HCT116 (cell line): ENCODE measurements at regions not wholly inside any gene's neighbourhood (a gene's known extent, or its start where the extent isn't known, plus 50 kb on each side); places are given as distances from the start of the nearest gene placed in this dataset.

Experiments used
- ATAC-seq: fragments of 200-7000 bp; cut with Tn5 transposase; 2 replicates; pipeline ENCODE4 v1.9.1; 2020; ENCODE audit warnings: mild to moderate bottlenecking, moderate library complexity
- BruUV-seq: library from RNA; stranded (reverse); fragments of 400-500 nt; replicated peaks from 2 replicates; lab custom pipeline; 2021; lab: Mats Ljungman, UMichigan
- CTCF ChIA-PET: fragments of 300-600 bp; sonication (Branson Sonifier 250); formaldehyde crosslinking; loops from one replicate; lab custom pipeline; 2021; ENCODE audit warnings: antibody characterized with exemption; lab: Charles Lee
- POLR2A ChIA-PET: fragments of 300-600, 350-600 bp; sonication (Branson Sonifier 250); formaldehyde crosslinking; loops from one replicate; lab custom pipeline; 2021; ENCODE audit warnings: antibody characterized with exemption; lab: Charles Lee
- RAD21 ChIA-PET, 2 experiments: fragments of 300-600 bp; sonication (Branson Sonifier 250); formaldehyde crosslinking; loops; one replicate each; lab custom pipeline; 2023; ENCODE audit warnings: low total read pairs in 2 of 2; ENCODE audit not compliant: uncharacterized antibody in 2 of 2, unreplicated experiment in 2 of 2, low non-redundant PET in 1 of 2; lab: Charles Lee
- DNase-seq: peaks from one replicate; pipeline ENCODE4 v3.0.0-alpha.2; 2010; ENCODE audit warnings: low read depth, low spot score
- H2AFZ ChIP-seq: fragments of 200-600 bp; shearing (Covaris generic), sonication (generic); 2 replicates; pipeline ENCODE4 v1.6.1; 2017; ENCODE audit warnings: low read depth, mixed run types, mixed read lengths, antibody characterized with exemption, low read length; ENCODE audit not compliant: poor library complexity, severe bottlenecking
- H3K27ac ChIP-seq: 2 replicates; pipeline ENCODE4 v1.5.1; 2012; ENCODE audit warnings: low read depth, low read length
- H3K27me3 ChIP-seq: fragments of 200-600 bp; sonication (generic); 2 replicates; pipeline ENCODE4 v1.6.1; 2016; ENCODE audit warnings: mixed run types, low read length, mixed read lengths; ENCODE audit not compliant: insufficient read depth
- H3K36me3 ChIP-seq, 2 experiments: fragments of 200-500 bp in 1 of 2; fragments of 200-600 bp in 1 of 2; sonication (Bioruptor generic) in 1 of 2; sonication (generic) in 1 of 2; 2 replicates each; pipeline versions ENCODE4 v1.5.1 to v1.6.1; 2014 to 2016; ENCODE audit warnings: low read length in 2 of 2, inconsistent platforms in 1 of 2, mixed read lengths in 1 of 2, mixed run types in 1 of 2; ENCODE audit not compliant: insufficient read depth in 2 of 2, control insufficient read depth in 1 of 2
- H3K4me1 ChIP-seq, 2 experiments: fragments of 200-600 bp in 1 of 2; sonication (generic) in 1 of 2; 2 replicates each; pipeline versions ENCODE4 v1.5.1 to v1.6.1; 2012 to 2017; ENCODE audit warnings: low read length in 2 of 2, inconsistent platforms in 1 of 2, mild to moderate bottlenecking in 1 of 2, mixed read lengths in 1 of 2, mixed run types in 1 of 2, moderate library complexity in 1 of 2; ENCODE audit not compliant: insufficient read depth in 2 of 2, control insufficient read depth in 1 of 2
- H3K4me2 ChIP-seq: fragments of 200-600 bp; sonication (generic); 2 replicates; pipeline ENCODE4 v1.6.1; 2017; ENCODE audit warnings: mixed run types, low read length, mixed read lengths
- H3K4me3 ChIP-seq, 2 experiments: fragments of 200-600 bp in 1 of 2; sonication (generic) in 1 of 2; replicated peaks in 1 of 2; 2 replicates each; pipeline ENCODE4 v1.5.1; 2011 to 2016; ENCODE audit warnings: low read length in 2 of 2, control low read depth in 1 of 2, low read depth in 1 of 2, mild to moderate bottlenecking in 1 of 2, mixed read lengths in 1 of 2, mixed run types in 1 of 2
- H3K79me2 ChIP-seq: fragments of 200-600 bp; sonication (generic); 2 replicates; pipeline ENCODE4 v1.6.1; 2017; ENCODE audit warnings: mild to moderate bottlenecking, mixed run types, low read length, moderate library complexity, mixed read lengths; ENCODE audit not compliant: insufficient read depth
- H3K9ac ChIP-seq: fragments of 200-600 bp; sonication (generic); 2 replicates; pipeline ENCODE4 v1.6.1; 2016; ENCODE audit warnings: low read length, mixed read lengths
- H3K9me2 ChIP-seq: fragments of 200-600 bp; sonication (generic), shearing (Covaris generic); 2 replicates; pipeline ENCODE4 v1.6.1; 2017; ENCODE audit warnings: mixed run types, mild to moderate bottlenecking, moderate library complexity; ENCODE audit not compliant: insufficient read depth
- H3K9me3 ChIP-seq, 2 experiments: fragments of 200-500 bp in 1 of 2; fragments of 200-600 bp in 1 of 2; sonication (Bioruptor generic) in 1 of 2; sonication (generic) in 1 of 2; 2 replicates each; pipeline ENCODE4 v1.6.1; 2014 to 2017; ENCODE audit warnings: low read length in 2 of 2, mixed read lengths in 2 of 2, inconsistent platforms in 1 of 2, low read depth in 1 of 2, mild to moderate bottlenecking in 1 of 2, mixed run types in 1 of 2, moderate library complexity in 1 of 2; ENCODE audit not compliant: control insufficient read depth in 1 of 2, insufficient read depth in 1 of 2
- H4K20me1 ChIP-seq: fragments of 200-600 bp; sonication (generic), shearing (Covaris generic); 2 replicates; pipeline ENCODE4 v1.6.1; 2017; ENCODE audit warnings: mixed run types, mild to moderate bottlenecking, moderate library complexity; ENCODE audit not compliant: insufficient read depth
- ATF3 ChIP-seq: IDR thresholded peaks from 2 replicates; pipeline ENCODE4 v1.6.1; 2012
- CBX3 ChIP-seq: IDR thresholded peaks from 2 replicates; pipeline ENCODE4 v1.6.1; 2012; ENCODE audit warnings: low read depth
- CEBPB ChIP-seq: IDR thresholded peaks from 2 replicates; pipeline ENCODE4 v1.6.1; 2012; ENCODE audit warnings: low read depth
- EGR1 ChIP-seq: IDR thresholded peaks from 2 replicates; pipeline ENCODE4 v1.6.1; 2012; ENCODE audit warnings: low read depth
- ELF1 ChIP-seq: IDR thresholded peaks from 2 replicates; pipeline ENCODE4 v1.6.1; 2012; ENCODE audit warnings: low read depth, borderline replicate concordance
- EZH2 ChIP-seq: fragments of 200-600 bp; sonication (generic); IDR thresholded peaks from 2 replicates; pipeline ENCODE4 v1.6.1; 2017; ENCODE audit warnings: antibody characterized with exemption, mixed run types
- FOSL1 ChIP-seq: IDR thresholded peaks from 2 replicates; pipeline ENCODE4 v1.6.1; 2012; ENCODE audit warnings: low read depth
- JUND ChIP-seq: IDR thresholded peaks from 2 replicates; pipeline ENCODE4 v1.6.1; 2012
- MAX ChIP-seq: IDR thresholded peaks from 2 replicates; pipeline ENCODE4 v1.6.1; 2012
- RAD21 ChIP-seq: IDR thresholded peaks from 2 replicates; pipeline ENCODE4 v1.6.1; 2012; ENCODE audit warnings: low read depth, mild to moderate bottlenecking
- REST ChIP-seq: IDR thresholded peaks from 2 replicates; pipeline ENCODE4 v1.6.1; 2012; ENCODE audit warnings: low read depth
- SIN3A ChIP-seq: IDR thresholded peaks from 2 replicates; pipeline ENCODE4 v1.6.1; 2012; ENCODE audit warnings: low read depth
- SP1 ChIP-seq: IDR thresholded peaks from 2 replicates; pipeline ENCODE4 v1.6.1; 2012; ENCODE audit warnings: low read depth
- ZBTB33 ChIP-seq: IDR thresholded peaks from 2 replicates; pipeline ENCODE4 v1.6.1; 2011; ENCODE audit warnings: mild to moderate bottlenecking, low read length, moderate library complexity; ENCODE audit not compliant: insufficient replicate concordance; ENCODE audit errors: extremely low read depth
- ZFX ChIP-seq: fragments of 450-650 bp; IDR thresholded peaks from 2 replicates; pipeline ENCODE4 v1.6.1; 2017
- intact Hi-C: fragments of 100-400 bp; cut with micrococcal nuclease; formaldehyde crosslinking; loops from 2 replicates; pipeline ENCODE4 v1.10.0; 2022

- Histone ChIP-seq H3K79me2 (no peaks in the 10 kb centered on the region), H4K20me1 (no peaks in the 10 kb centered on the region), H3K4me3 (no peak overlapping the region), H2AFZ (no peak overlapping the region), H3K36me3 (no peaks in the 10 kb centered on the region), H3K27me3 (0 out of 2 replicates have a peak, but pooled peaks cover 5% of the 10 kb centered on the region), H3K9ac (no peak overlapping the region)
- POLR2A ChIA-PET = no interaction called here
- intact Hi-C loops = no loop called here
- RAD21 ChIA-PET = no interaction called here
- CTCF ChIA-PET = no interaction called here
- TF ChIP-seq ATF3 (no peak), JUND (no peak), REST (no peak), ELF1 (no peak), FOSL1 (no peak)
- TF ChIP-seq, all 23 proteins: peak for 0
- DNase-seq = no peak
- BruUV-seq = no TSS peak
- no peak overlapping the region for H3K4me2 ChIP-seq
- H3K4me1 ChIP-seq = no peaks in the 10 kb centered on the region
- no peaks in the 10 kb centered on the region for H3K9me2 ChIP-seq
- H3K27ac ChIP-seq = no peak overlapping the region
- no peaks in the 10 kb centered on the region for H3K9me3 ChIP-seq
- ATAC-seq = no peak
Observed at GRCh38 chr10:33557313-33557712, 222.8 kb upstream of the NRP1 start.

GRCh38 chr10:33556620-33557019 lies 222.2 kb upstream of the NRP1 start:
- H3K27me3 ChIP-seq = 0 out of 2 replicates have a peak, but pooled peaks cover 5% of the 10 kb centered on the region
- no peaks in the 10 kb centered on the region for H4K20me1 ChIP-seq
- H3K27ac ChIP-seq = no peak overlapping the region
- H2AFZ ChIP-seq = no peak overlapping the region
- no peaks in the 10 kb centered on the region for H3K4me1 ChIP-seq
- no peaks in the 10 kb centered on the region for H3K79me2 ChIP-seq
- intact Hi-C loops = no loop called here
- ChIA-PET CTCF (no interaction called here), POLR2A (no interaction called here), RAD21 (no interaction called here)
- H3K36me3 ChIP-seq = no peaks in the 10 kb centered on the region
- no peak overlapping the region for H3K4me3 ChIP-seq
- BruUV-seq = no TSS peak
- H3K4me2 ChIP-seq = no peak overlapping the region
- no peaks in the 10 kb centered on the region for H3K9me3 ChIP-seq
- no peaks in the 10 kb centered on the region for H3K9me2 ChIP-seq
- ATAC-seq (no peak), DNase-seq (no peak)
- no peak overlapping the region for H3K9ac ChIP-seq
- TF ChIP-seq EZH2 = no peak
- TF ChIP-seq JUND = no peak
- TF ChIP-seq CBX3 = no peak
- no peak for TF ChIP-seq RAD21
- no peak for TF ChIP-seq EGR1
- no peak for TF ChIP-seq ZBTB33
- no peak for TF ChIP-seq SIN3A
- TF ChIP-seq FOSL1 = no peak
- no peak for TF ChIP-seq ZFX
- TF ChIP-seq MAX = no peak
- TF ChIP-seq ATF3 = no peak
- no peak for TF ChIP-seq SP1
- no peak for TF ChIP-seq CEBPB
- TF ChIP-seq ELF1 = no peak
